SHP77 (cell line): ENCODE measurements at regions not wholly inside any gene's neighbourhood (a gene's known extent, or its start where the extent isn't known, plus 50 kb on each side); places are given as distances from the start of the nearest gene placed in this dataset.
"Not testable (repeated sequence)": the region's sequence is repeated elsewhere in the genome, so short reads cannot be mapped to it uniquely, and the experiment has no call there.

Experiments
- DNase-seq, 2 experiments: peaks; one replicate each; lab custom pipeline; 2025; lab: John Stamatoyannopoulos, UW

DNA sequence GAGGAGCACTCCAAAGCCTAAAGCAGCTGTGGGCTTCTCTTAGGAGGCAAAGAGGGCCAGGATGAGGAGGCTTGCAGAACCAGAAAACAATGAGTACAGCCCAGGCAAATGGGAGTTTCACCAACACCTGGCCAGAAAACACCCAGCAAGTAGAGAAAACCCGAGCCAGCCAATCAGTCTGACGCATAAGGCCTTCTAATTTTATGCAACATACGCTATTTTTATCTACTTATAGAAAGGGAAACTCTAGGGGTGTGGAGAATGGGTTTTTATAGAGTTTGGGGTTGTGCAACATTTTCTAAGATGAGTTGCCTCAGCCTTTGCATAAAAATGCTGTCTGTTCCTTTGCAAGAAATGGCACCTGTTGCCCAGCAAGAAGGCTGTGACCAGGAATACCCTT, 529.0 kb upstream of the CDH5 start:
- DNase-seq: no peak

DNA sequence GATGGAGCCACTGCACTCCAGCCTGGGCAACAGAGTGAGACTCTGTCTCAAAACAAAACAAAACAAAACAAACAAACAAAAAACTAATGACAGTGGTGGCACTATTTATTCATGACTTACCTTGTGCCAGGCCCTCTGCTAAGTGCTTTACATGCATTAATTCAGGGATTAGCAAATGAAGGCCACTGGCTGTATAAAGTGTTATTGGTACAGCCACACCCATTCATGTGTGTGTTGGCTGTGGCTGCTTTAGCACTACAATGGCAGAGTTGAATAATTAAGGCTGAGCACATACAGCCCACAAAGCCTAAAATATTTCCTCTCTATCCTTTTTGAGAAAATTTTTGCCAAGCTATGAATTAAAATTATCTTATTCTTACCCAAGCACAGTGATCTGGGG, 531.8 kb upstream of the CDH5 start:
- DNase-seq: no peak

GRCh38 chr16:65833171-65833871, 533.2 kb upstream of the CDH5 start:
- DNase-seq: no peak

- DNase-seq: no peak
Observed at GRCh38 chr16:65832679-65833078, 533.8 kb upstream of the CDH5 start.

DNA sequence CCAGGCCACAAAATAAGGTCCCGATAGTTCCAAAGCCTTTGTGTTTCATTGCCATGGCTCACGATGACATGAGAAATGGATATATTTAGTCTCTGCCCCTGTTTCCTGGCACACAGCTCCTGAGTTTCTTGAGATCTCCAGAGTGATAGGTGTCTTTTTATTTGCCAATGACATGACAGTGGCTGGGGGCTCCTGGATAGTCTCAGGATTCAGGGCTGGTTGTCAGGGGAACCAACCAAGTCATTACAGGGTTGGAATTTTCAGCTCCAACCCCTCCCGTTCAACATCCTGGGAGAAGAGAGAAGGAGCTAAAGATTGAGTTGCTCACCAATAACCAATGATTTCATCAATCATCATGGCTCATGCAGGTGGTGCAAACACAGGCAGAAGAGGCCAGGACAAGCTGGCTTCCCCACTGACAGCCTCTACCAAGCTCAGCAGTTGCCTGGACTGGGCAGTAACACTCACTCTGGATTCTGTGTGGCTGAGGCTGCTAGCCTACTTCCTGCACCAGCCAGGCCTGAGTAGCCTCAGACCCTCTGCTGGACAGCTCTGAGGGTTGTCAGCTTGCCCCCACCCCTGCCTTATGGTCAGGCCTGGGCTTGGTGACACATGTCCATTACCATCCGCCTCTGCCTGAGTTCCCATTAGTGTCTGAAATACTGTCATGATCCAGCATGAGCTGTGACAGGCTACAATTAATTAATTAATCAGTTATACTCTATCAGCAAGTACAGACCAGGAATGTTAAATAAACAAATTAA, 534.4 kb upstream of the CDH5 start:
- no peak for DNase-seq

DNA sequence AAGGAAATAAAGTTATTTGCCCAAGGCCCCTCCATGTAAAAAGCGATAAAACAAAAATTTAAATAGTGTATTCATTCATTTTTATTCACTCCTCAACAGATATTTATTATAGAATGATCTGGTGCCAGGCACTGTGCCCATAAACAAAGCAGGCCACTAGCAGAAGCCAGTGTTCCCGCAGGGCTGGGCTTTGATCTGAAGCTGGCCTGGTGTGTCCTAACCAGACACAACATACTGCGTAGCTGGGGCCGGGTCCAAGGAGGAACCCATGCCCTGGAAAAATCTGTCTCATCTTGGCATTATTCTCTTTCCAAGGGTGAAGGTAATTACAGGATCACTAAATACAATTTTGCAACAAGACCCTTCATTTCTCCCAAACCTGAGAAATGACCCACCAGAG, 537.4 kb upstream of the CDH5 start:
- no peak for DNase-seq

DNA sequence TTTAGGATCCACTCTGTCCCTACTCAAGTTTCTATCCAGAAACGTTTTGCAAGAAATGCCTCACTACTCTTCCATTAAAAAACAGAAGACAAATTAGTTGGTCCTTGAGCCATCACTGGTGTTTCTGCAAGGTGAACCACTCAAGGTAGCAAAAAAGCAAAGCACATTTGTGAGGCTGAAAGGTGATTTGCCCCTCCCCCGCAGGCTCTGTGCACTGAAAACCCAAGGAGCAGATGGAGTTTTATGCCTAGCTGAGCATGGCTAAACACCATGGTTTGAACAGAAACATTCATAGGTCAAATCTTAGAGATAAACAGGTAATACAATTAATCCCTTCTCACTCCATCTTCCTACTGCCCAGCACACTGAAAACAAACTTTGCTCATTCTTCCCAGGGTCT, 538.2 kb upstream of the CDH5 start:
- DNase-seq: no peak

DNA sequence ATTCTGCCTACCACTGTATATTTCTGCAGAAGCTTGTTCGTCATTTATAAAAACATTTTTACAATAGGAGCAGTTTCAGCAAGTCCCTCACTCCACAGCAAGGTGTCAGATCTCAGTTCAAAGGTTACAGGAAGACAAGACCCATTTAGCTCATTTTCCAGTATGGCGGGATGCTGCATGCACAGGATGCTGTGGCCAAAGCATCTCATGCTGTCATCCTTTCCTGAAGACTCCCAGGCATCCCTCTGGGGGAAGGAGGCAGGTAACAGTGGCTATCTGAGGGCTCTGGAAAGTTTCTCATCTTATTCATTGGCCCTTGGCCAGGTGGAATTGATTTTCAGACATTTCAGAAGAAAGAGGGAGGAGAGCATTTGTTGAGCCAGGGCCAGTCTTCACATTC, 539.3 kb upstream of the CDH5 start:
- DNase-seq: no peak

DNA sequence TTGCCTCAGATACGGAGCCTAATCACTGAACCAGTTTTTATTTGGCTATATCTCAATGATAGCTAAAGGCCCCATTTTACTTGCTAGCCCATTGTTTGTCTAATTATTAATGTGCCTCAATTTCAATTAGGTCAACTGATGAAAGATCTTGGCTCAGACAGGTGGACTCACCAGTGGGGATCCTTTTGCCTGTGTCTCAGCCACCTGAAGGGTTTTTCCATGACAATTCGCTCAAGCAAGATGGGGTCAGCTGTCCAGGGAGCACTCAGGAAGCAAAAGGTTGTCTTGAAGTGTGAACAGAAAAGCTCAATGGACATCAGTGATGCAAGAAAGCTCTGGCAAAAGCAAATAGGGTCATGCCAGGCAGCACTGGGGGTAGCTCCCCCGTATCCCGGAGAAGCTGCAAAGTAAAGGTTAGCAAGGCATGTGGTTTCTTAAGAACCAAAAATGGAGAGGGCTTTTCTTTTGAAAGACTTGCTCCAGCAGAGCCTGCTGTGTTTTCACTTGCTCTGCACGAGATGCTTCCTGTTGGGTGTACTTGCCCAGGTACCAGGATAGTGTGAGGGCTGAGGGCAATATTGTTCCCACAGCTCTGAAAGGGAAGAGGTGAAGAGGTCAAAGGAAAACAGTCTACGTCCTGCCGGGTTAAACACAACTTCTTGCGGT, 541.2 kb upstream of the CDH5 start:
- no peak for DNase-seq

- no peak for DNase-seq
Observed at GRCh38 chr16:65822148-65822547, 544.3 kb upstream of the CDH5 start.

DNA sequence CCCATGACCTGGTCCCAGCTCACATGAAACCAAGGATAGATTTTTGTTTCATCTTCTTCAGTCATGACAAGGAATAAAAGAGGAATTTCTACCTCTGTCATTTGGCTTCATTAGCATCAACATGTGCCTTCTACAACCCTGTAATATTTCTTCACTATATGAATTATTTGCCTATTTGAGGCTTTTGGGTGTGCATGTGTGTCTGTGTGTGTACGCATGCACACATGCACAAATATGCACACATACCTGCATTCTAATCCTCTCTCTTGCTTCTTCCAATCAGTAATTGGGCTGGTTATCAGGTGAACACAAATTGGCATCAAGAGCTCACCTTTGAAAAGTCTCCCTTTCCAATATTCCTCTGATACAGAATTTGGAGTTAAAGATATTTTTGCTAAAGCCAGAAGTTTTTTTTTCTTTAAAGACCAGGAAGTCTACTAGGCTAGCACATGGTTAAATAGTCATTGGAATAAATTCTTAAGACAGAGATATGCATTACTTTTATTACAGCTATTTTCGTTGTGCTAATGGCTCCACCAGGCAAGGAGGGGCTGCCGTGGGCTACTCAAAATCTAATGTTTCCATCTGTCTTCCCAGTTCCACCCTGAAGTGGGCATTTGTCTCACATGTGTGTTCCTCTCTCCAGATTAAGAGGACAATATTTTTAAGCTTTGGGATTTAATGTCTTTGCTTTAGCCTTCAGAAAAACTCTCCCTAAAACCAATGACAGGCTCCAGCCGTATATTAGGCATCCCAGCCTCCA, 547.2 kb upstream of the CDH5 start:
- no peak for DNase-seq

DNA sequence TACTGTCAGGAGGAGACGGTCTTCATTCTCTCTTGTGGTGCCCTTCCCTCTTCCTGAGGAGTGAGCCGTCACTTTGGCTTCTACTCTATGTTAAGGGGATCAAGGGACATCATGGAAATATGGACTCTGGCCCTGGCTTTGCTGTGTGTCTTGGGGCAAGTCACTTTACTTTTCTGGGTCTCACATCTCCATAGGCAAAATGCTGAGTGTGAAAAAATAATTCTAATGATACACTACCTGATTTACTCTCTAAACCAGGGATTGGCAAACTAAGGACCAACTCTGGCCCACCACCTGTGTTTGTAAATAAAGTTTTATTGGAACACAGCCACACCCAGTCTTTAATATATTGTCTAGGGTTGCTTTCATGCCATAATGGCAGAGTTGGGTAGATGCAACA, 548.7 kb upstream of the CDH5 start:
- no peak for DNase-seq

DNA sequence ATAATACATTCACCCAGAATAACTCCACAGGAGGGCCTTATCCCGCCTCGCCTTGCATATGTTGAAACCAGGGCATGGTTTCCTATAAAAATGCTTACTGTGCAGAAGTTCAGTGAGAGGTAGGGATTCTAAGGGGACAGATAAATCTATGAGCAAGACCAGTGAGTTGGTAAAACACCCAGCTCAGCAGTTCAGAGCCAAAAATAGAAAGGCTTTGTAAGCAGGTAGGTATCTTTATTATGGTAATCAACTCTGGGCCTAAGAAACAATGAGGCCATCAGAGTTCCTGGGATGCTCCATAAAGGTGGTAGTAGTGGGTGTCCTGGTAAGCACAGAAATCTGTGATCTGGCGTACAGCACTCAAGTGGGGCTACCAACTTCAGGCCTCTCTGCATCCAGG, 549.4 kb upstream of the CDH5 start:
- no peak for DNase-seq

DNA sequence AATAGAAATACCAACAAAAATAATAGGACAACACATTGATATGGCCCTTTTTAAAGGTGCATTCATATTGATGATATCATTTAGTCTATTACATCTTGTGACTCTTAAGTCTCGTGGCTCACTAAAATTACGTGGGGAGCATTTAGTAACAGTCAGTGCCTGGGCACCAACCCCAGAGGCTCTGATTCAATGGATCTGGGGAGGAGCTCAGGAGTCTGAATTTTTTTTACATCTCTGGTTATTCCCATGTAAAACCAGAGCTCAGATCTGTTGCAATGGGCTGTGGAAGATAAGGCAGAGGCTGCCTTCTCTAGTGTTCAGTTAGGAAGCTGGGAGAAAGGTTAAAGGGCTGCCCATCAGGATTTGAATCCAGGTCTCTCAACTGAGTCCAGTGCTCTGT, 549.9 kb upstream of the CDH5 start:
- DNase-seq: no peak

GRCh38 chr16:65815707-65816106, 550.8 kb upstream of the CDH5 start:
- no peak for DNase-seq

DNA sequence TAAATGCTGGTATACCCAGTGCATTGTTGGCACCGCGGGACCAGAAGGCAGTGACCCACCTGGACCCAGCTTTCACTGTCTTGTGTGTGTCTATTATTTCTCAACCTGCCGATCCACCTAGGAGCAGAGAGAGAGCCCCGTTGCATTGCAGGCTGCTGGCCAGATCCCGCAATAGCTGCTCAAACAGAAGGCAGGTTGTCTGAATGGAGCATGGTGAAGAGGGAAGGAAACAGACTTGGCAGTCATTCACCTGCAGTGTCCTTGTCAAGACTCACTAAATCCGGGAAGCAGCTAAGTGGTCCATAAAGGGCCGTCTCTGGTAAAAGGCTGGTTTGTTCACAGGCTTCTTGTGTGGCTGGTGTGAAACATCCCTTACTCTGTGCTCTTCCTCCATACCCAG, 552.6 kb upstream of the CDH5 start:
- DNase-seq: not testable (repeated sequence)

GRCh38 chr16:65809627-65810026, 556.9 kb upstream of the CDH5 start:
- DNase-seq: peak; percentile 87 to 90

DNA sequence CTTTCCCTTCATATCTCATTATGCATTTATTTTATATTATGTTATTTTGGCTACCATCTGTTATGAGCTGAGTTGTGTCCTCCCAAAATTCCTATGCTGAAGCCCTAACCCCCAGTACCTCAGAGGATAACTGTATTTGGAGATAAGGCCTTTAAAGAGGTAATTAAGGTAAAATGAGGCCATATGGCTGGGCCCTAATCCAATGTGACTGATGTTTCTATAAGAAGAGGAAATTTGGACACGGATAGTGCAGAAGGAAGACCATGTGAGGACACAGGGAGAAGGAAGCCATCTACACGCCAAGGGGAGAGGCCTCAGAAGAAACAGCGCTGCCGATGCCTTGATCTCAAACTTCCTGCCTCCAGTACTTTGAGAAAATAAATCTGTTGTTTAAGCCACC, 557.7 kb upstream of the CDH5 start:
- no peak for DNase-seq

DNA sequence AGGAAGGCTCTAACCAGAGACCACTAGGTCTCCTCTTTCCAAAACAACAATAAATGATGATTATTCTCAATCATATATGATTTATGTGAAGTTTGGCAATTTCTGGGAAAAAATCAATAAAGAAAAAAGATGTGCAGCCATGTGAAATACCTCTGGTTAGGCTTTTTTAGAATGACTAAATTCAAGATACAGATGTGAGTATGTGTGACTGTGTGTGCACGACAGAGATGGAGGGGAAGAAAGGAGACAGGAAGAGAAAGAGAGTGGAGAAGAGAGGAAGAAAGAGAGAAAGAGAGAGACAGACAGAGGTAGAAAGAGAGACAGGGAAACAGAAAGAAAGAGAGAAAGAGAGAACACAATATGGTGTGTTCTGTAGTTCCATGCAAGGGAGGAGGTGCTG, 558.6 kb upstream of the CDH5 start:
- DNase-seq: no peak

- not testable (repeated sequence) for DNase-seq
Observed at GRCh38 chr16:65805704-65806103, 560.8 kb upstream of the CDH5 start.

- no peak for DNase-seq
Observed at GRCh38 chr16:65796481-65796880, 570.0 kb upstream of the CDH5 start.

DNA sequence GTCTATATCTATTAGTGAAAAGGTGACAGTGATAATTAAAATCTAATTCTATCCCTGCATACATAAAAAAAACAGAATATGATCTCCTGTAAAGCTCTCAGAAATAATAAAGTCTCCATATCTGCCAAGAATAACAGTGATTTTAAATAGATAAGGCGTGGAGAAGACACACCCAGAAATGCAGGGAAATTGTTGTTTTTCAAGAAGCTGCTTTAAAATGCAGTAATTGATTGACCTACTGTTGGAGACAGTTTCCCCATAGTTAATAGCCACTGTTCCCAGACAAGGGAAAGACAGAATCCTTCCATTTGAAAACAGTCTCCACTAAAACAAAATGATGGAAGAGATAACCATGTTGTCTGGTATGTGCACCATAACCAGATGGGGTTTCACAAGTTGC, 571.5 kb upstream of the CDH5 start:
- DNase-seq: no peak

DNA sequence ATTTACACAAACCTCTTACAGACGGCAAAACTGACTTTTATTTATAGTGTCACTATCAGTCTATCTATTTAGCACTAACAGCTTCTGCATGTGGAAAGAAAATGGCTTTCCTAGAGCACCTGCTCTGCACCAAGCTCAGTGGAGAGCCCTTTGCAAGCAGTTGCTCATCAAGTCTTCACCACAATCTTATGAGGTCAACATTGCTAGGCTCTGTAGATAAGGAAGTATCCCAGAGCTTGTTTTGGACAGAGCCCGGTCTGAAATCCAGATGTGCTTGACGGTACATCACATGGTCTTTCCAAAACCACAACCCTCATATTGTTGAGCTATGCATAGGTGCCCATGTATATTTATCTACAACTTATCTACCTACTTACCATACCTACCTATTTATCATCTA, 572.7 kb upstream of the CDH5 start:
- DNase-seq: no peak
